COLO668 (cell line): ENCODE measurements at regions not wholly inside any gene's neighbourhood (a gene's known extent, or its start where the extent isn't known, plus 50 kb on each side); places are given as distances from the start of the nearest gene placed in this dataset.
"Not testable (repeated sequence)": the region's sequence is repeated elsewhere in the genome, so short reads cannot be mapped to it uniquely, and the experiment has no call there.

Experiments used
- DNase-seq: peaks from one replicate; lab custom pipeline; 2025; ENCODE audit not compliant: unreplicated experiment; lab: John Stamatoyannopoulos, UW

DNA sequence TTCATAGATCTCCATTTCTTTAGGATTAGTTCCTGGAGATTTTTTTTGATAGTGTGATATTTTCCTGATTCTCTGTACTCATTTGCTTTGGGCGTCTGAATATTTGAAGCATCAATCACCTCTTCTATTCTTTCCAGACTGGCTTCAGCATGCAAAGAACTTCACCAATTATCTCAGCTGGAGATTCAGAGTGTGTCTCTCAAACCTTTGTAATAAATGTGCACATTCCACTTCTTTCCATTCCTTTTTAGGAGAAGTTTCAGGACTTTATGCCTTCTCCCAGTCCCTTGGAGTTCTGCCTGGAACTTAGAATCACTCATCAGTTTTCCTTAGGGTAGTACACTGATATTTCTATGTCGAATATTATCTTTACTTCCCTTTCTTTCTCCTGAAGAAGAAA is 334.8 kb downstream of the TEX13C start:
- no peak for DNase-seq

GRCh38 chrX:125673758-125674157 is 354.1 kb downstream of the TEX13C start:
- DNase-seq: no peak

- DNase-seq: no peak
Observed at GRCh38 chrX:125678258-125678657, 358.6 kb downstream of the TEX13C start.

GRCh38 chrX:125680366-125680765 is 360.7 kb downstream of the TEX13C start:
- no peak for DNase-seq

DNA sequence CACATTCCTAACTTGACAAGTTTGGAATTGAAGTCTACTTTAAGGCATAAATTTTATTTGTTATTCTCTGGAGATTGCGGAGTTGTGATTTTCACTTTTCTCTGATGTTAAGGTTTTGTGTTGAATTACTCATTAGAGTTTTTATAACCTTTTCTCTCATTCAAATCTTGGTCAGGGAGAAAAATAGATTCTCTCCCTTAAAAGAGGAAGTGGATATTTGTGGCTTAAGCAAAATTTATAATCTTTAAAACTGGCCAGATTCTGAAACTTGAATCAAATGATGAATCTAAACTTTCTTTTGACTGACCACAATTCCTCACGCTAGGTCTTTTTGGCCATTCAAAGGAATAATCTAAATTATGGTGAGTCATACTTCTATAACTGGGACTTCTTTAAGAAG is 361.4 kb downstream of the TEX13C start:
- no peak for DNase-seq

DNA sequence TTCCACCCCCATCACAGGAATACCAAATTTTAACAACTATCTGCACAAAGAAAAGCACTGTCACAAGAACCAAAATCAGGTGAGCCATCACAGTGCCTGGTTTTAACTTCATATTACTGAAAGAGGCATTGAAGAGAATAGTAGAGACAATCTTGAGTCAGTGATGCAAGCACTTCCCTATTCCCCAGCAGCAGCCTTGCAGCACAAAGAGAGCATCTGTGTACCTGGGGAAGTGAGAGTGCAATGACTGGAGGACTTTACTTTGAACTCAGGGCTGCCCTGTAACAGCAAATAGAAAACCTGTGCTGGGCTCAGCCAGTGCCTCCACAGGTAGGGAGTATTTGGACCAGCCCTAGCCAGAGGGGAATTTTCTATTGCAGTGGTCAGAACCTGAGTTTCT is 361.8 kb downstream of the TEX13C start:
- DNase-seq: no peak

GRCh38 chrX:125690522-125690921 is 370.9 kb downstream of the TEX13C start:
- DNase-seq: not testable (repeated sequence)

GRCh38 chrX:125694171-125694570 is 374.5 kb downstream of the TEX13C start:
- DNase-seq: no peak

GRCh38 chrX:125709074-125709473 is 389.4 kb downstream of the TEX13C start:
- no peak for DNase-seq

- DNase-seq: no peak
Observed at GRCh38 chrX:125709532-125709931, 389.9 kb downstream of the TEX13C start.

- DNase-seq: no peak
Observed at GRCh38 chrX:125710403-125711062, 390.9 kb downstream of the TEX13C start.

DNA sequence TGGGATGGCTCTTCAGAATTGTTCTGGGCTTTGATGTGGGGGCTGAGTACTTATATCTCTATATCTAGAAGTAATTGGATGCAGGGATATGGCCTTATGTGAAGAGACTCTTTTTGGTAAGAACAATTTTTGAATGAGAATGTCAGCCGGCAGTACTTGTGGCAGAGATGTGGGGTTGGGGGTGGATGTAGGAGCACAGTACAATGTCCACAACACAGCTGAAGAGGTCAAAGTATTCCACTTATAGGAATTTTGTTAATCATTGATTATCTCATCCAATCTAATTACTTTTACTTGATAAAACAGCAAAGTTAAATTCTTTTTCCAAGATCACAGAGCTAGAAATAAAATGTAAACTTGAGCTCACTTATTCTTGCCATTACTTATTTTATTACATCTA is 391.4 kb downstream of the TEX13C start:
- DNase-seq: no peak

GRCh38 chrX:125713633-125714032 is 394.0 kb downstream of the TEX13C start:
- no peak for DNase-seq

GRCh38 chrX:125727117-125727516 is 407.4 kb downstream of the TEX13C start:
- no peak for DNase-seq

DNA sequence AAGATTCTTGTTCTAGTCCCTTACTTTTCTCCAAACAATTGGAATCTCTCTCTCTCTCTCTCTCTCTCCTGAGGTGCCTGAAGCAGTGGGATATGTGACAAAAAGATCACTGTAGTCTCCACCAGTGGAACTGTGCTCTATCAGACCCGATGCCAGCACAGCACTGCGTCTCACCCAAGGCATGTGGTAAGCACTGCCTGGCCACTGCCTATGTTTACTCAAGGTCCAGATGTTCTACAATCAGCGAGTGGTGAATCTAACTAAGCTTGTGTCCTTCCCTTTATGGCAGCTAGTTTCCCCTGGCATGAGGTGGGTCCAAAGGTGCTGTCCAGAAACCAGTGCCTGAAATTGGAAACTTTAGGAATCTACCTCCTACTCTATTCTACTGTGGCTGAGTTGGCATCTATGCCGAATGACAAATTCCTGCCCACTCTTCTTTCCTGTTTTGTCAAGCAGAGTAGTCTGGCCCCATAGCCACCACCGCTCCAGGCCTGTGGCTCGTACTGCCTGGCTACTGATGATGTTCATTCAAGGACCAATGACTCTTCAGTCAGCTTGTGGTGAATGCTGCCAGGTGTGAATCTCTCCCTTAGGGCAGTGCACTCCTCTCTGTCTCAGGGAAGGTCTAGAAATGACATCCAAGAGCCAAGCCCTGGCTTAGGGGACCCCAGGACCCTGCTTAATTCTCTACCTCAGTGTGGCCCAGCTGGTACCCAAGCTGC is 416.5 kb downstream of the TEX13C start:
- DNase-seq: no peak

GRCh38 chrX:125742811-125743210 is 423.1 kb downstream of the TEX13C start:
- no peak for DNase-seq

- DNase-seq: no peak
Observed at GRCh38 chrX:125744914-125745313, 421.2 kb downstream of the DCAF12L2 start.

- DNase-seq: no peak
Observed at GRCh38 chrX:125757794-125758564, 408.1 kb downstream of the DCAF12L2 start.

GRCh38 chrX:125758819-125759218 is 407.3 kb downstream of the DCAF12L2 start:
- DNase-seq: no peak

DNA sequence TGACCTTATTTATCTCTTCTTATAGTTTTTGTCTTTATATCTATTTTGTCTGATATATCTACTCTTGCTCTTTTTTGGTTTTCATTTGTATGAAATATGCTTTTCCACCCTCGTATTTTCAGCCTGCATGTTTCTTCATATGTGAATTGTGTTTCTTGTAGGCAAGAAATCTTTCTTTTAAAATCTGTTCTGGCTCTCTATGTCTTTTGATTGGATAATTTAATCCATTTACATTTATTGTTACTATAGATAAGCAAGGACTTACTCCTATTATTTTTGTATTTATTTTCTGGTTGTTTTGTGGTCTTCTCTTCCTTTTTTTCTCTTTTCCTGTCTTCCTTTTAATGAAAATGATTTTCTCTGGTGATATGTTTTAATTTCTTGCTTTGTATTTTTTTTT is 403.1 kb downstream of the DCAF12L2 start:
- no peak for DNase-seq

DNA sequence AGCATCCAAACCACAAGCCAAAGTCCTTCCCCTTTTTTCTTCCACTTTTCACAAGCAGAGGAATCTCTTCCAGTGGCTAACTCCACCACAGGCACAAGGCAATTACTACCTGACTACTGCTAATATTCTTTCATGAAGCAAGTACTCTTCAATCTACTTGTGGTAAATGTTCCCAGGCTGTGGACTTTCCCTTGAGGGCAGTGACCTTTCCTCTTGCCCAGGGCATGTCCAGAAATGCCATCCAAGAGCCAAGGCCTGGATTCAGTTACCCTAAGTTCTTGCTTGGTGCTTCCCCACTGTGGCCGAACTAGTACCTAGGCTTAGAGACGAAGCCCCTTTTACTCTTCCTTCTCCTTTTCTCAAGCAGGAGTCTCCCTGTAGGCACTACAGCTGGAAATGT is 400.7 kb downstream of the DCAF12L2 start:
- DNase-seq: no peak

- DNase-seq: no peak
Observed at GRCh38 chrX:125769628-125770027, 396.5 kb downstream of the DCAF12L2 start.
